GM12872 (cell line): ENCODE measurements at regions not wholly inside any gene's neighbourhood (a gene's known extent, or its start where the extent isn't known, plus 50 kb on each side); places are given as distances from the start of the nearest gene placed in this dataset.

Experiments
- TF ChIP-seq, protein P1 (sequence below): IDR thresholded peaks from 3 replicates; pipeline ENCODE4 v1.5.1; 2011; ENCODE audit warnings: low read depth, mild to moderate bottlenecking, low read length, moderate library complexity; ENCODE audit not compliant: insufficient read depth

GRCh38 chr13:108096301-108096915 lies 118.9 kb downstream of the LIG4 start:
- TF ChIP-seq, protein P1, sequence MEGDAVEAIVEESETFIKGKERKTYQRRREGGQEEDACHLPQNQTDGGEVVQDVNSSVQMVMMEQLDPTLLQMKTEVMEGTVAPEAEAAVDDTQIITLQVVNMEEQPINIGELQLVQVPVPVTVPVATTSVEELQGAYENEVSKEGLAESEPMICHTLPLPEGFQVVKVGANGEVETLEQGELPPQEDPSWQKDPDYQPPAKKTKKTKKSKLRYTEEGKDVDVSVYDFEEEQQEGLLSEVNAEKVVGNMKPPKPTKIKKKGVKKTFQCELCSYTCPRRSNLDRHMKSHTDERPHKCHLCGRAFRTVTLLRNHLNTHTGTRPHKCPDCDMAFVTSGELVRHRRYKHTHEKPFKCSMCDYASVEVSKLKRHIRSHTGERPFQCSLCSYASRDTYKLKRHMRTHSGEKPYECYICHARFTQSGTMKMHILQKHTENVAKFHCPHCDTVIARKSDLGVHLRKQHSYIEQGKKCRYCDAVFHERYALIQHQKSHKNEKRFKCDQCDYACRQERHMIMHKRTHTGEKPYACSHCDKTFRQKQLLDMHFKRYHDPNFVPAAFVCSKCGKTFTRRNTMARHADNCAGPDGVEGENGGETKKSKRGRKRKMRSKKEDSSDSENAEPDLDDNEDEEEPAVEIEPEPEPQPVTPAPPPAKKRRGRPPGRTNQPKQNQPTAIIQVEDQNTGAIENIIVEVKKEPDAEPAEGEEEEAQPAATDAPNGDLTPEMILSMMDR, result no peak

DNA sequence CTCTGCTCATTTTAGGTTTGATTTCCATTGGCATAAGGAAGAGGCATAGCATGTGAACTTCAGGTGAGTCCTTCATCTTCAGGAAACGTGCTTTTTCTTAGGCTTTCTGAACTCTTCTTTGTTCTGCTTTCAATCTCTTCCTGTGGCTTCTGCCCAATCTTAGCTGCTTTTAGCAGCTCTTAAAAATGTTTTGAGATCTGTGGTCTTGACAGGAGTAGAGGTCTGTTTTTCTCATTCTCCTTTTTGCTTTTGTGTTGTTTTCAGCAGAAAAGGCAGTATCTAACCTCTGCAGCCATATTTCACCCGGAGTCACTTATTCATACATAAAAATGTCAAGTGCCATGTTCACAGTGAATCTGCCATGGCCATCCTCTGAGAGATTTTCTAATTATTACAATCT lies 120.3 kb downstream of the LIG4 start:
- TF ChIP-seq, protein P1, result no peak

DNA sequence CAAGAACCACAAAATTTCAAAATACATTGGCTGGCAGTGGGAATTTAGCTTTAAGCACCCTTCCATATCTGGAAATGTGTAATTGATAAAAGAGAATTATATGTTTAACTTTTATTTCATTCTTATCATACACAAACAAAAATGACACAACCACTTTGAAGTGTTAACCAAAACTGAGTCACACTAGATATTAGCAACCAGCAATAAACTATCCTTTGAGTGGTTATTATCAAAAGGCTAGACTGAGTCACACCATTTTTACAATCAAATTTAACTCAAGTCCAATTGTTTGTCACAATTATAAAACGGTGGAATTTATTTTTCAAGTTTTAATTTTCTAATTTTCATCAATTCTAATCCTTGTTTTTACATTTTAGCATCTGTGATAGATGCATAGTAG lies 121.7 kb downstream of the LIG4 start:
- TF ChIP-seq, protein P1, result no peak

DNA sequence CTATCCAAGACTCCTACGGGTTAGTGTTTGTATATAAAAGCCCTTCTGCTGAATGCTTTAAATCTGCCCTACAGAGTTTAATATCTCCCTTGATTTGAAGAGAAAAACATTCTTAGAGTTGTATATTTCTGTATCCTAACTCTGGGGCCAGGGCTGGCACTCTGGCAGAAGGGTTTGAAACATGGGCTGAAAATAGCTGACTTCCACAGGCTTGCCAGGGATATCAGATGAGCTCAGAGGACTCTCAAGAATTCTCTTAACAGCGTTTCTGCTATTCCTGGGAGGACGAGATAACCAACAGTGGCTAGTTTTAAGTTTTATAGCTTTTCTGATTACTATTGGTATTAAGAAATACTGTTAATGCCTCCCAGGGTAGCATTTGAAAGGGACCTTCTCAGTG lies 127.5 kb downstream of the LIG4 start:
- TF ChIP-seq, protein P1, result no peak

- TF ChIP-seq, protein P1, result peak; percentile 28; the same call in 1 of the 3 replicates
Observed at GRCh38 chr13:108086678-108087077, 128.7 kb downstream of the LIG4 start.

DNA sequence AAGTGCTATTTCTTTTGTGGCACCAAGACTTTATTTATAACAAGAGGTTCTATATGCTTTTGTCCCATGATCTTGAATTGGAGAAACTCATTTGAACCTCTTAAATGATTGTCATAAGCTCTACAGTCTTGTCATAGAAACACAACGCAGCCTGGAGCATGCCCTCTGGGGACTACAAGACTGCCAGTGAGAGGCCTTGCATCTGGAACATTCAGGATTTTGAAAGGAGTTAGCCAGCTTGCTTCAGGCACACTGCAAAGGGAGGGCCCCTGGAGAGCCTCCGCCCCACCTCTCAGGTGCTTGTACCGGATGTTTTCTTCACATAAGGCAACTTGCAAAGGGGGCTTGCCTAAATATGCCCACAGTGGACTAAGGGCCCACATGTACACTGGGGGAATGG lies 130.5 kb downstream of the LIG4 start:
- TF ChIP-seq, protein P1, result no peak

DNA sequence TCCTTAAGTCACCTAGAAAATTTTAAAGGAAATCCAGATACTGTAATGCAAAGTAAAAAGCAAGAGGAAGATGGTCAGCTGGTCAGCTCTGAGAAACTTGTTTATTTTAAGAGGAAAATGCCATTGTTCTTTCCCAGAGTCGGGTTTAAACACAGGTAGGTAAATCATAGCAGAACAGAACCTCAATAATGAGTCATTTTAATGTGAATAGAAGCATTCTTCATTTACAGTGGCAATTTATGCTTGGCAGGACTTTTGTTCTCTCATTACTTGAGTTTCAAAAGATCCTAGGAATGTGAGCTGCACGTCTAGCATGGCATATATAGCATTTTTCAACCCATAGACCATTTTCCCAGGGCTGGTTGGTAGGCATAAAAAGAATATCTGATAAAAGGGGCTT lies 132.3 kb downstream of the LIG4 start:
- TF ChIP-seq, protein P1, result no peak
